ENCODE measurements at regions not wholly inside any gene's neighbourhood (a gene's known extent, or its start where the extent isn't known, plus 50 kb on each side); places are given as distances from the start of the nearest gene placed in this dataset.

DNA sequence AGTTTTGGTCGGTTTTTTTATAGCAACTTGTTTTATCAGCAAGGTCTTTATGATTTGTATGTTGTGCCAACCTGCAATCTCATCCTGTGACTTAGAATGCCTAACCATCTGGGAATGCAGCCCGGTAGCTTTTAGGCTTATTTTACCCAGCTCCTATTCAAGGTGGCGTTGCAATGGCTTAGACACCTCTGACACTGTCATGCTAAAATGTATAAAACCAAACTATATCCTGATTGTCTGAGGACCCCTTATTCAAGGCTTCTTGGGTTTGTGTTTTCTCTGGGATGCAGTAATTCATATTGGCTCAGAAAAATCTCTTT lies 209.0 kb upstream of the ALCAM start:
- no peak for TF ChIP-seq ESRRG (CRISPR knock-in tag; IDR thresholded peaks at IDR 0.05)
- no peak for ATAC-seq

DNA sequence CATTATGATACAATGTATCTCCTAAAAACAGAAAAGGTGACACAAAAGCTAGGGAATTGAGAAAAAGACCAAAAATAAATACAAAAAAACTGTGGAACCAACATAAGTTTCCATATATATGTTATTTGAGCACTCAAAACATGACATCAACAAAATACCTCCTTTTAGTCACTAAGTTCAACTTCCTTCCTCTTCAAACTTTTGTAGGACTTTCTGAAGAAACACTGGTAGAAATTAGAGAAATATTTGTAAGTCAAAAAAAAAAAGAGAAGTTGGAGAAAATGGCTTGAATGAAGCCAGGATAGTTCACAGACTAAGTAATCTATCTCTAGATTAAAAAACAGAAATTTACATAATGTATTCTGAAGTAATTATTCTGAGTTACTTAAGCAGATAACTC lies 208.4 kb upstream of the ALCAM start:
- ATAC-seq = no peak

DNA sequence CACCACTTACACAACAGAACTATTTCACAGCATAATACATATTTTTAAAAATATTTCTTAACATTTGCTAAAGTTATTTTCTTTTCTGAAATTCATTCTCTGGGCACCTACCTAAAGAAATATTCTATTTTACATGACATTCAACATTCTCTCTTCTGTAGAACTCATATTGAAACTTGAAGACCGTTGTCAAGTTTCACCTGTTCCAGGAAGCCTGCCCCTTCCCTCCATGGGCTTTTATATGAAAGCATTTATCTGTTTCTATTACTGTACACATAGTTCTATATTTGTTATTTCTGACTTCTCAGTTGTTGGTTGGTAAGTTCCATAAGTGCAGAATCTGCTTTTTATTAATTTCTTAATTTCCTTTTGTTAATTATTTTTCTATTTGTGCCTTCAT lies 204.3 kb upstream of the ALCAM start:
- TF ChIP-seq ZNF8 (CRISPR knock-in tag; IDR thresholded peaks at IDR 0.05) (no peak), PPARA (CRISPR knock-in tag; IDR thresholded peaks at IDR 0.05; ENCODE audit: borderline replicate concordance) (no peak), SNAI2 (CRISPR knock-in tag; IDR thresholded peaks at IDR 0.05) (no peak), ZNF565 (CRISPR knock-in tag; conservative IDR thresholded peaks at IDR 0.05; ENCODE audit: low read depth) (no peak), ZC3H10 (CRISPR knock-in tag; IDR thresholded peaks at IDR 0.05) (no peak), ZFP30 (CRISPR knock-in tag; IDR thresholded peaks at IDR 0.05) (no peak), OSR1 (CRISPR knock-in tag; IDR thresholded peaks at IDR 0.05) (no peak), TOX (CRISPR knock-in tag; IDR thresholded peaks at IDR 0.05; ENCODE audit: borderline replicate concordance) (no peak), ESRRG (CRISPR knock-in tag; IDR thresholded peaks at IDR 0.05) (no peak), ARNTL (CRISPR knock-in tag; IDR thresholded peaks at IDR 0.05; ENCODE audit: borderline replicate concordance, low read depth) (no peak), ZFP3 (CRISPR knock-in tag; IDR thresholded peaks at IDR 0.05) (no peak), ISL1 (CRISPR knock-in tag; IDR thresholded peaks at IDR 0.05) (no peak), GLIS3 (CRISPR knock-in tag; IDR thresholded peaks at IDR 0.05) (no peak)
- TF ChIP-seq, protein P1, sequence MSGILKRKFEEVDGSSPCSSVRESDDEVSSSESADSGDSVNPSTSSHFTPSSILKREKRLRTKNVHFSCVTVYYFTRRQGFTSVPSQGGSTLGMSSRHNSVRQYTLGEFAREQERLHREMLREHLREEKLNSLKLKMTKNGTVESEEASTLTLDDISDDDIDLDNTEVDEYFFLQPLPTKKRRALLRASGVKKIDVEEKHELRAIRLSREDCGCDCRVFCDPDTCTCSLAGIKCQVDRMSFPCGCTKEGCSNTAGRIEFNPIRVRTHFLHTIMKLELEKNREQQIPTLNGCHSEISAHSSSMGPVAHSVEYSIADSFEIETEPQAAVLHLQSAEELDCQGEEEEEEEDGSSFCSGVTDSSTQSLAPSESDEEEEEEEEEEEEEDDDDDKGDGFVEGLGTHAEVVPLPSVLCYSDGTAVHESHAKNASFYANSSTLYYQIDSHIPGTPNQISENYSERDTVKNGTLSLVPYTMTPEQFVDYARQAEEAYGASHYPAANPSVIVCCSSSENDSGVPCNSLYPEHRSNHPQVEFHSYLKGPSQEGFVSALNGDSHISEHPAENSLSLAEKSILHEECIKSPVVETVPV (CRISPR knock-in tag; IDR thresholded peaks at IDR 0.05) = no peak
- TF ChIP-seq, protein P2, sequence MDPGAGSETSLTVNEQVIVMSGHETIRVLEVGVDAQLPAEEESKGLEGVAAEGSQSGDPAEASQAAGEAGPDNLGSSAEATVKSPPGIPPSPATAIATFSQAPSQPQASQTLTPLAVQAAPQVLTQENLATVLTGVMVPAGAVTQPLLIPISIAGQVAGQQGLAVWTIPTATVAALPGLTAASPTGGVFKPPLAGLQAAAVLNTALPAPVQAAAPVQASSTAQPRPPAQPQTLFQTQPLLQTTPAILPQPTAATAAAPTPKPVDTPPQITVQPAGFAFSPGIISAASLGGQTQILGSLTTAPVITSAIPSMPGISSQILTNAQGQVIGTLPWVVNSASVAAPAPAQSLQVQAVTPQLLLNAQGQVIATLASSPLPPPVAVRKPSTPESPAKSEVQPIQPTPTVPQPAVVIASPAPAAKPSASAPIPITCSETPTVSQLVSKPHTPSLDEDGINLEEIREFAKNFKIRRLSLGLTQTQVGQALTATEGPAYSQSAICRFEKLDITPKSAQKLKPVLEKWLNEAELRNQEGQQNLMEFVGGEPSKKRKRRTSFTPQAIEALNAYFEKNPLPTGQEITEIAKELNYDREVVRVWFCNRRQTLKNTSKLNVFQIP (CRISPR knock-in tag; IDR thresholded peaks at IDR 0.05; ENCODE audit: borderline replicate concordance, low read depth) = no peak
- TF ChIP-seq, protein P3, sequence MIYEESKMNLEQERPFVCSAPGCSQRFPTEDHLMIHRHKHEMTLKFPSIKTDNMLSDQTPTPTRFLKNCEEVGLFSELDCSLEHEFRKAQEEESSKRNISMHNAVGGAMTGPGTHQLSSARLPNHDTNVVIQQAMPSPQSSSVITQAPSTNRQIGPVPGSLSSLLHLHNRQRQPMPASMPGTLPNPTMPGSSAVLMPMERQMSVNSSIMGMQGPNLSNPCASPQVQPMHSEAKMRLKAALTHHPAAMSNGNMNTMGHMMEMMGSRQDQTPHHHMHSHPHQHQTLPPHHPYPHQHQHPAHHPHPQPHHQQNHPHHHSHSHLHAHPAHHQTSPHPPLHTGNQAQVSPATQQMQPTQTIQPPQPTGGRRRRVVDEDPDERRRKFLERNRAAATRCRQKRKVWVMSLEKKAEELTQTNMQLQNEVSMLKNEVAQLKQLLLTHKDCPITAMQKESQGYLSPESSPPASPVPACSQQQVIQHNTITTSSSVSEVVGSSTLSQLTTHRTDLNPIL (CRISPR knock-in tag; IDR thresholded peaks at IDR 0.05; ENCODE audit: low read depth) = no peak
- TF ChIP-seq, protein P4, sequence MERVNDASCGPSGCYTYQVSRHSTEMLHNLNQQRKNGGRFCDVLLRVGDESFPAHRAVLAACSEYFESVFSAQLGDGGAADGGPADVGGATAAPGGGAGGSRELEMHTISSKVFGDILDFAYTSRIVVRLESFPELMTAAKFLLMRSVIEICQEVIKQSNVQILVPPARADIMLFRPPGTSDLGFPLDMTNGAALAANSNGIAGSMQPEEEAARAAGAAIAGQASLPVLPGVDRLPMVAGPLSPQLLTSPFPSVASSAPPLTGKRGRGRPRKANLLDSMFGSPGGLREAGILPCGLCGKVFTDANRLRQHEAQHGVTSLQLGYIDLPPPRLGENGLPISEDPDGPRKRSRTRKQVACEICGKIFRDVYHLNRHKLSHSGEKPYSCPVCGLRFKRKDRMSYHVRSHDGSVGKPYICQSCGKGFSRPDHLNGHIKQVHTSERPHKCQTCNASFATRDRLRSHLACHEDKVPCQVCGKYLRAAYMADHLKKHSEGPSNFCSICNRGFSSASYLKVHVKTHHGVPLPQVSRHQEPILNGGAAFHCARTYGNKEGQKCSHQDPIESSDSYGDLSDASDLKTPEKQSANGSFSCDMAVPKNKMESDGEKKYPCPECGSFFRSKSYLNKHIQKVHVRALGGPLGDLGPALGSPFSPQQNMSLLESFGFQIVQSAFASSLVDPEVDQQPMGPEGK (CRISPR knock-in tag; IDR thresholded peaks at IDR 0.05; ENCODE audit: borderline replicate concordance) = no peak
- ATAC-seq = no peak

More for the DNA sequence above, 208.4 kb upstream of the ALCAM start:
- no peak for TF ChIP-seq BACH2 (CRISPR knock-in tag; IDR thresholded peaks at IDR 0.05; ENCODE audit: borderline replicate concordance)
- no peak for TF ChIP-seq ARNTL (CRISPR knock-in tag; IDR thresholded peaks at IDR 0.05; ENCODE audit: borderline replicate concordance, low read depth)
- TF ChIP-seq ZNF8 (CRISPR knock-in tag; IDR thresholded peaks at IDR 0.05) = no peak

DNA sequence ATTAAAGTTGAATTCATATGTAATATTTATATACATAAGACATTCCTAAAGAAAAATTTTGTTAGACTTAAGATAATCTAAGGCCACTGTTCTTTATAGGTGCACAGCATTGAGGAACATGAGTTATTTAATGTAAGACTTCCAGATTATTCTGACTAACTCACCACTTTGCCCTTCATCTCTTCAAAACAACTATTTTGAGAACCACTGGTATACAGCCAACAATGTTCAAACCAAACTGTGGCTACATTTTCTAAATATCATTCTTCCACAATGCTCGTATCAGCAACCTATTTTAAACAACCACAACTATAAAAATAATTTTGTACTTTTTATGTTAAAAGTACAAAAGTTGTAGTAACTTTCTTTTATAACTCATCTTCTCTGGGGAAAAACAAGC lies 199.8 kb upstream of the ALCAM start:
- TF ChIP-seq TOX (CRISPR knock-in tag; IDR thresholded peaks at IDR 0.05; ENCODE audit: borderline replicate concordance) = no peak
- TF ChIP-seq ISL1 (CRISPR knock-in tag; IDR thresholded peaks at IDR 0.05) = no peak
- no peak for TF ChIP-seq TCF4 (CRISPR knock-in tag; IDR thresholded peaks at IDR 0.05; ENCODE audit: borderline replicate concordance)
- TF ChIP-seq BACH2 (CRISPR knock-in tag; IDR thresholded peaks at IDR 0.05; ENCODE audit: borderline replicate concordance) = no peak
- ATAC-seq = no peak

DNA sequence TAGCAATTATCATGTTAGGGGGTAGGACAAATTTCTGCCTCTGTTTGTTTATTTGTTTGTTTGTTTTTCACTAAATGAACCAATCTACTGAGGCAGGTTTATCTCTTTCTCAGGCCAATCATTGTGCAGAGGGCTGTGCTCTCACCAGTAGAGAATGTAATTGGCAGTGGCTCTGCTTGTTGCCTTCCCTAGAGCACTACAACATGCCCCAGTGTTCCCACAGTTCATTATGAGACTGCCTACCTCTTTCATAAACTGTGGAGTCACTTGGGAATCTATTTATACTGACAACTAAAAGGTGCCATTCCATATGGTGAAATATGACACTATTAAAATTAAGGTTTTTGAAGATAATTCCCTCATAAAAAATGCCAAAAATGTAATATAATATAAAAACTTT lies 196.3 kb upstream of the ALCAM start:
- no peak for ATAC-seq
- no peak for TF ChIP-seq ZNF8 (CRISPR knock-in tag; IDR thresholded peaks at IDR 0.05)
- TF ChIP-seq, protein P3 (CRISPR knock-in tag; IDR thresholded peaks at IDR 0.05; ENCODE audit: low read depth) = no peak
- no peak for TF ChIP-seq ZC3H10 (CRISPR knock-in tag; IDR thresholded peaks at IDR 0.05)
- TF ChIP-seq TCF4 (CRISPR knock-in tag; IDR thresholded peaks at IDR 0.05; ENCODE audit: borderline replicate concordance) = no peak
- TF ChIP-seq, protein P4 (CRISPR knock-in tag; IDR thresholded peaks at IDR 0.05; ENCODE audit: borderline replicate concordance) = no peak
- TF ChIP-seq, protein P5, sequence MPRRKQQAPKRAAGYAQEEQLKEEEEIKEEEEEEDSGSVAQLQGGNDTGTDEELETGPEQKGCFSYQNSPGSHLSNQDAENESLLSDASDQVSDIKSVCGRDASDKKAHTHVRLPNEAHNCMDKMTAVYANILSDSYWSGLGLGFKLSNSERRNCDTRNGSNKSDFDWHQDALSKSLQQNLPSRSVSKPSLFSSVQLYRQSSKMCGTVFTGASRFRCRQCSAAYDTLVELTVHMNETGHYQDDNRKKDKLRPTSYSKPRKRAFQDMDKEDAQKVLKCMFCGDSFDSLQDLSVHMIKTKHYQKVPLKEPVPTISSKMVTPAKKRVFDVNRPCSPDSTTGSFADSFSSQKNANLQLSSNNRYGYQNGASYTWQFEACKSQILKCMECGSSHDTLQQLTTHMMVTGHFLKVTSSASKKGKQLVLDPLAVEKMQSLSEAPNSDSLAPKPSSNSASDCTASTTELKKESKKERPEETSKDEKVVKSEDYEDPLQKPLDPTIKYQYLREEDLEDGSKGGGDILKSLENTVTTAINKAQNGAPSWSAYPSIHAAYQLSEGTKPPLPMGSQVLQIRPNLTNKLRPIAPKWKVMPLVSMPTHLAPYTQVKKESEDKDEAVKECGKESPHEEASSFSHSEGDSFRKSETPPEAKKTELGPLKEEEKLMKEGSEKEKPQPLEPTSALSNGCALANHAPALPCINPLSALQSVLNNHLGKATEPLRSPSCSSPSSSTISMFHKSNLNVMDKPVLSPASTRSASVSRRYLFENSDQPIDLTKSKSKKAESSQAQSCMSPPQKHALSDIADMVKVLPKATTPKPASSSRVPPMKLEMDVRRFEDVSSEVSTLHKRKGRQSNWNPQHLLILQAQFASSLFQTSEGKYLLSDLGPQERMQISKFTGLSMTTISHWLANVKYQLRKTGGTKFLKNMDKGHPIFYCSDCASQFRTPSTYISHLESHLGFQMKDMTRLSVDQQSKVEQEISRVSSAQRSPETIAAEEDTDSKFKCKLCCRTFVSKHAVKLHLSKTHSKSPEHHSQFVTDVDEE (CRISPR knock-in tag; IDR thresholded peaks at IDR 0.05) = no peak
